A549 (cell line): ENCODE measurements at regions not wholly inside any gene's neighbourhood (a gene's known extent, or its start where the extent isn't known, plus 50 kb on each side); places are given as distances from the start of the nearest gene placed in this dataset.

Source experiments
- CTCF ChIP-seq: fragments of >200 bp; sonication (Bioruptor Twin); formaldehyde crosslinking; IDR thresholded peaks from 3 replicates; pipeline ENCODE4 v1.5.1; 2016
- FOSL2 ChIP-seq, 2 experiments: fragments of 450-650 bp in 1 of 2; fragments of >200 bp in 1 of 2; sonication (Bioruptor Twin) in 1 of 2; formaldehyde crosslinking; IDR thresholded peaks; 2 replicates each; pipeline versions ENCODE4 v1.5.0 to v1.6.1; 2016 to 2020; ENCODE audit warnings: mild to moderate bottlenecking in 1 of 2, moderate library complexity in 1 of 2
- HDAC2 ChIP-seq: fragments of 200-600 bp; sonication (generic); IDR thresholded peaks from 2 replicates; pipeline ENCODE4 v1.6.1; 2016
- MYC ChIP-seq: IDR thresholded peaks from 2 replicates; pipeline ENCODE4 v1.6.1; 2012; ENCODE audit warnings: mild to moderate bottlenecking, inconsistent platforms, low read length, improper control_type of control experiment, borderline replicate concordance
- PHF8 ChIP-seq: fragments of 200-600 bp; sonication (generic); IDR thresholded peaks from 2 replicates; pipeline ENCODE4 v1.6.1; 2016; ENCODE audit warnings: low read depth, mild to moderate bottlenecking, antibody characterized with exemption, moderate library complexity, borderline replicate concordance
- POLR2A ChIP-seq: IDR thresholded peaks from 2 replicates; pipeline ENCODE4 v1.6.1; 2012; ENCODE audit warnings: mild to moderate bottlenecking, low read length
- RARB ChIP-seq: fragments of 250-450 bp; sonication (Bioruptor Pico); IDR thresholded peaks from 2 replicates; pipeline ENCODE4 v1.8.0; 2021; ENCODE audit warnings: mild to moderate bottlenecking, moderate library complexity

- TF ChIP-seq CTCF = no peak
- TF ChIP-seq MYC = no peak
- no peak for TF ChIP-seq POLR2A
- TF ChIP-seq RARB (CRISPR knock-in tag) = no peak
- TF ChIP-seq HDAC2 = no peak
- TF ChIP-seq PHF8 = no peak
- TF ChIP-seq FOSL2 (IDR thresholded peaks at IDR 0.05) = no peak
- no peak for TF ChIP-seq FOSL2 (CRISPR knock-in tag; IDR thresholded peaks at IDR 0.05)
These were observed 1747.0 kb downstream of the OLFM4 start for GRCh38 chr13:54775501-54776191.
